ENCODE measurements at regions not wholly inside any gene's neighbourhood (a gene's known extent, or its start where the extent isn't known, plus 50 kb on each side); places are given as distances from the start of the nearest gene placed in this dataset.

DNA sequence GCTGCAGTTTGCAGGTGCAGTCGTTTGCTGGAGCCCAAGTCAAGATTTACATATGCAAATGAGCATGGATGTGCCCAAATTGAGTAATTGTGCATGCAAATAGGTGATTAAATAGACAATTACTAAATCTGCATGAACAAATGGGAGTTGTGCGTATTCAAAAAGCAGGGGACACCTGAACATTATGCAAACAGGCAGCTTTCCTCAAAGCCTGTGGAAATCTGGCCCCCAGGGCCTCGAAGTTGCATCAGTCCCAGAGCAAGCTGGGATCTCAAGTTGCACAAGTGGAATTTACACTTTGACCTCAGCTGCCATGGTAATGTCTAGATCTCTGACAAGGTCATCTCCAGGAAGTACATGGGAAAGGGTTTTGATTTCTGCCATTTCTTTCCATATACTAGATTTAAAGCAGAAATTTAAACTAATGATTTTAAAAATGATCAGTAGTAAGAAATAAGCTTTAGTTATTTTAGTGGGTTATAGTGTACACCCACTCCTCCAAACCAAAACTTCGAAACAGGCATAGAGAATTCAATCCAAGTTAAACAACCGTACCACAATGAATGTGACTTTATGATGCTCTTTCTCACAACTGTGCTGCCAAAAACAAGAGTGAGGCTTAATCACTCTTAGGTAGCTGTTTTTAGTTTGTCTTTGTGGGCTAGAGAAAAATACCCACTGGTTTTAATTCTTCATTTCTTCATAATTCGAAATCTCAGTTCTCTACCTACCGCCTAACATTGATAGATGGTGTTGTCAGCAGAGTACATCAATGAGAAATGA lies 110.7 kb downstream of the RND3 start:
- DNase-seq, result no peak
- TF ChIP-seq EP300 (IDR thresholded peaks at IDR 0.05) (no peak), POLR2A (IDR thresholded peaks at IDR 0.05) (no peak)
- TF ChIP-seq, protein P1, sequence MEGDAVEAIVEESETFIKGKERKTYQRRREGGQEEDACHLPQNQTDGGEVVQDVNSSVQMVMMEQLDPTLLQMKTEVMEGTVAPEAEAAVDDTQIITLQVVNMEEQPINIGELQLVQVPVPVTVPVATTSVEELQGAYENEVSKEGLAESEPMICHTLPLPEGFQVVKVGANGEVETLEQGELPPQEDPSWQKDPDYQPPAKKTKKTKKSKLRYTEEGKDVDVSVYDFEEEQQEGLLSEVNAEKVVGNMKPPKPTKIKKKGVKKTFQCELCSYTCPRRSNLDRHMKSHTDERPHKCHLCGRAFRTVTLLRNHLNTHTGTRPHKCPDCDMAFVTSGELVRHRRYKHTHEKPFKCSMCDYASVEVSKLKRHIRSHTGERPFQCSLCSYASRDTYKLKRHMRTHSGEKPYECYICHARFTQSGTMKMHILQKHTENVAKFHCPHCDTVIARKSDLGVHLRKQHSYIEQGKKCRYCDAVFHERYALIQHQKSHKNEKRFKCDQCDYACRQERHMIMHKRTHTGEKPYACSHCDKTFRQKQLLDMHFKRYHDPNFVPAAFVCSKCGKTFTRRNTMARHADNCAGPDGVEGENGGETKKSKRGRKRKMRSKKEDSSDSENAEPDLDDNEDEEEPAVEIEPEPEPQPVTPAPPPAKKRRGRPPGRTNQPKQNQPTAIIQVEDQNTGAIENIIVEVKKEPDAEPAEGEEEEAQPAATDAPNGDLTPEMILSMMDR (IDR thresholded peaks at IDR 0.05), result no peak
- WGBS, 3 donors, result 74 to 77% (median 75%) methylated on average over 7 of the region's 7 CpGs
- no peaks in the 10 kb centered on the region for H3K36me3 ChIP-seq
- H3K4me3 ChIP-seq, result no peak overlapping the region
- H3K9me3 ChIP-seq, result no peaks in the 10 kb centered on the region
- no peaks in the 10 kb centered on the region for H3K27me3 ChIP-seq
- H3K27ac ChIP-seq, result no peak overlapping the region
- no peaks in the 10 kb centered on the region for H3K4me1 ChIP-seq (ENCODE audit: insufficient read depth)
- intact Hi-C loops (cut with DNase I), result no loop called here

DNA sequence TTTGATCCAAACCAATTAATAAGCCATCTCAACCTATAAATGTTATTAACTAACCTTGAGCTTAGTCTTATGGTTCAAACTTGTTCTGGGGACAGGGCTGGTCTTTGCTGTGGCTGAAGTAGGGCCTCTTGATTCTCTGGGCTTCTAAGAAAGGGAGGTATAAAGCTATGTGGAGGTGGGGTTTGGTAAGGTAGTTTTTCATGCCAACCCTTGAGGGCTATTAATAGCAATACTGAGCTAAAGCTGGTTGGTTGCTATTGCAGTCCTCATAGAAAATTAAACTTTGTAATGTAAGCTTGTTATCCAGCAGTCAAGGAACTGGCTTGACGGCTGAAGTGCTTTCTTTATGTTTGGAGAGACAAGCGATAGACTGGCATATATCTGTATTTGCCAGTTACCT lies 112.1 kb downstream of the RND3 start:
- H3K36me3 ChIP-seq, result no peaks in the 10 kb centered on the region
- intact Hi-C loops (cut with DNase I), result no loop called here
- TF ChIP-seq, protein P1 (IDR thresholded peaks at IDR 0.05), result no peak
- TF ChIP-seq POLR2A (IDR thresholded peaks at IDR 0.05), result no peak
- TF ChIP-seq EP300 (IDR thresholded peaks at IDR 0.05), result no peak
- no peak overlapping the region for H3K4me3 ChIP-seq
- no peak for DNase-seq
- H3K4me1 ChIP-seq (ENCODE audit: insufficient read depth), result no peaks in the 10 kb centered on the region
- H3K9me3 ChIP-seq, result no peaks in the 10 kb centered on the region
- no peak overlapping the region for H3K27ac ChIP-seq
- no peaks in the 10 kb centered on the region for H3K27me3 ChIP-seq
- 66 to 95% (median 67%) methylated on average over 2 of the region's 2 CpGs for WGBS, 3 donors

DNA sequence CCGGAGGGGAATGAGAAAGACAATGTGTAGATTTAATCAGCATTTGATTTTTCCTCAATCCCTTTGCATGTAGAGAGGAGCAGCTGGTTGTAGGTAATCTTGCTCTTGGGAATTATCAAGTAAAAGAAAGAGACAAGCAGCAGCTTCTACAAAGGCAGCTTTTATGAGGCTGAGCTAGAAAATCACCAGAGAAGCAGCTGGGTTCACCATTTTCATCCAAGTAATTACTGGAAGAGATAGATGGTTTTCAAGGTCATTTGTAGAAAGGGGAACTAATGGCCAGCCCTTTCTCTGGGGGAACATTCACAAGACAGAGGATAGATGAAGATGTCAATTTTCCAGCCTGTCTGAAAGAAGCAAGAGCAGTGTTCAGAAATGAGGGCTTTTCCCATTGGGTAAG lies 113.0 kb downstream of the RND3 start:
- Histone ChIP-seq H3K9me3 (no peaks in the 10 kb centered on the region), H3K36me3 (no peaks in the 10 kb centered on the region), H3K4me1 (ENCODE audit: insufficient read depth) (no peaks in the 10 kb centered on the region), H3K4me3 (no peak overlapping the region), H3K27ac (no peak overlapping the region), H3K27me3 (no peaks in the 10 kb centered on the region)
- intact Hi-C loops (cut with DNase I), result no loop called here
- no peak for TF ChIP-seq POLR2A (IDR thresholded peaks at IDR 0.05)
- no peak for TF ChIP-seq EP300 (IDR thresholded peaks at IDR 0.05)
- TF ChIP-seq, protein P1 (IDR thresholded peaks at IDR 0.05), result no peak
- WGBS, 3 donors, result 55 to 65% (median 56%) methylated on average over 1 of the region's 1 CpG
- no peak for DNase-seq

DNA sequence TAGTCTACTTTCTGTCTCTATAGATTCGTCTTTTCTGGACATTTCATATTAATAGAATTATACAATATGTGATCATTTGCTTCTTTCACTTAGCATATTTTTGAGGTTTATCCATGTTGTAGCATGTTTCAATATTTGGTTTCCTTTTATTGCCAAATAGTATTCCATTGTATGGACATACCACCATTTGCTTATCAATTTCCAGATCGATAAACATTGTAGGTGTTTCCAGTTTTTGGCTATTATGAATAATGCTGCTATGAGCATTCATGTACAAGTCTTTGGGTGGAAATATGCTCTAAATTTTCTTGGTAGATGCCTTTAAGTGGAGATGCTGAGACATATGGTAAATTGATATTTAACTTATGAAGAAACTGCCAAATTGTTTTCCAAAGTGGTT lies 114.1 kb downstream of the RND3 start:
- Histone ChIP-seq H3K27me3 (no peaks in the 10 kb centered on the region), H3K4me3 (no peak overlapping the region), H3K27ac (no peak overlapping the region), H3K9me3 (no peaks in the 10 kb centered on the region), H3K4me1 (ENCODE audit: insufficient read depth) (no peaks in the 10 kb centered on the region), H3K36me3 (no peaks in the 10 kb centered on the region)
- TF ChIP-seq POLR2A (IDR thresholded peaks at IDR 0.05) (no peak), EP300 (IDR thresholded peaks at IDR 0.05) (no peak)
- TF ChIP-seq, protein P1 (IDR thresholded peaks at IDR 0.05), result no peak
- DNase-seq, result no peak
- 95 to 98% (median 96%) methylated on average over 2 of the region's 2 CpGs for WGBS, 3 donors
- intact Hi-C loops (cut with DNase I), result no loop called here
